Heart left ventricle (tissue), 13 donors: ENCODE measurements at regions not wholly inside any gene's neighbourhood (a gene's known extent, or its start where the extent isn't known, plus 50 kb on each side); places are given as distances from the start of the nearest gene placed in this dataset.

ENCODE experiments used
- CTCF ChIP-seq, 12 donors: fragments of 200-600 bp; sonication (generic) in 4 of 12; IDR thresholded peaks; one replicate each; pipeline versions ENCODE4 v1.5.0 to v1.8.0; 2018 to 2022; ENCODE audit warnings: antibody characterized with exemption in 12 of 12, mild to moderate bottlenecking in 5 of 12
- POLR2A ChIP-seq, 2 donors: fragments of 450-650 bp; IDR thresholded peaks; one replicate each; pipeline ENCODE4 v1.6.1; 2017; ENCODE audit warnings: antibody characterized with exemption in 2 of 2, mild to moderate bottlenecking in 2 of 2, moderate library complexity in 2 of 2
- donor health status: ischemic (EF 13 %, LVEDD 7.1; RV severe dilation, severe dysfunction).
- donor health status: DM: no; HTN: yes; CAD: no.
- donor health status: DM: no; HTN: no; CAD: no.
- donor health status: ischemic (EF 25% LVEDD 6.9; RV normal size, moderate dysfunction).
- donor health status: ischemic (EF 25% LVEDD 5.7; RV mildly dilated, moderate dysfunction).
- donor health status: ischemic (EF 35%, LVEDD 5.7; RV mildly dilated, moderate dysfunction).
- donor health status: nonischemic (EF 11% LVEDD 7.7; RV severe dilation, severe dysfunction).
- donor health status: DM: yes; HTN: yes; CAD: no.
- donor health status: PGD.
- donor health status: ischemic (EF 29% LVEDD 5.4; RV normal size, mild dysfunction).
- donor health status: nonischemic (EF 23%, LVEDD 6.1; RV moderate dilation, normal function).

GRCh38 chr7:34299066-34299465, 359.0 kb upstream of the NPSR1 start:
- no peak for TF ChIP-seq POLR2A (IDR thresholded peaks at IDR 0.05)
- TF ChIP-seq CTCF (IDR thresholded peaks at IDR 0.05): no peak
